Embryonic facial prominence (tissue), 1 donor: ENCODE measurements at regions not wholly inside any gene's neighbourhood (a gene's known extent, or its start where the extent isn't known, plus 50 kb on each side); places are given as distances from the start of the nearest gene placed in this dataset.

Experiments used
- DNase-seq: peaks from one replicate; pipeline ENCODE4 v3.0.0-alpha.2; 2016; ENCODE audit errors: extremely low spot score

- DNase-seq: no peak
Measured at GRCh38 chr7:46544396-46545008, 623.4 kb upstream of the IGFBP3 start.

- no peak for DNase-seq
Measured at GRCh38 chr7:46542076-46542475, 621.0 kb upstream of the IGFBP3 start.

GRCh38 chr7:46539892-46540483 is 618.9 kb upstream of the IGFBP3 start:
- DNase-seq: no peak

GRCh38 chr7:46537191-46537905 is 616.3 kb upstream of the IGFBP3 start:
- DNase-seq: no peak

- DNase-seq: no peak
Measured at GRCh38 chr7:46534664-46535588, 613.9 kb upstream of the IGFBP3 start.

- no peak for DNase-seq
Measured at GRCh38 chr7:46533946-46534345, 612.9 kb upstream of the IGFBP3 start.

- DNase-seq: no peak
Measured at GRCh38 chr7:46532571-46532970, 611.5 kb upstream of the IGFBP3 start.

GRCh38 chr7:46530081-46530750 is 609.1 kb upstream of the IGFBP3 start:
- no peak for DNase-seq

- no peak for DNase-seq
Measured at GRCh38 chr7:46527360-46527759, 606.3 kb upstream of the IGFBP3 start.

GRCh38 chr7:46525876-46526275 is 604.8 kb upstream of the IGFBP3 start:
- DNase-seq: no peak

GRCh38 chr7:46524350-46524749 is 603.3 kb upstream of the IGFBP3 start:
- DNase-seq: no peak

- no peak for DNase-seq
Measured at GRCh38 chr7:46522354-46522906, 601.4 kb upstream of the IGFBP3 start.

- no peak for DNase-seq
Measured at GRCh38 chr7:46518713-46519112, 597.6 kb upstream of the IGFBP3 start.

- DNase-seq: no peak
Measured at GRCh38 chr7:46515844-46516590, 594.9 kb upstream of the IGFBP3 start.

GRCh38 chr7:46513447-46513848 is 592.4 kb upstream of the IGFBP3 start:
- no peak for DNase-seq

GRCh38 chr7:46512891-46513413 is 591.9 kb upstream of the IGFBP3 start:
- DNase-seq: no peak

GRCh38 chr7:46511442-46512215 is 590.6 kb upstream of the IGFBP3 start:
- DNase-seq: no peak

GRCh38 chr7:46508583-46508982 is 587.5 kb upstream of the IGFBP3 start:
- DNase-seq: no peak

GRCh38 chr7:46507560-46507959 is 586.5 kb upstream of the IGFBP3 start:
- DNase-seq: no peak

GRCh38 chr7:46494441-46494840 is 573.4 kb upstream of the IGFBP3 start:
- DNase-seq: no peak
